ENCODE measurements at regions not wholly inside any gene's neighbourhood (a gene's known extent, or its start where the extent isn't known, plus 50 kb on each side); places are given as distances from the start of the nearest gene placed in this dataset.
"Not testable (repeated sequence)": the region's sequence is repeated elsewhere in the genome, so short reads cannot be mapped to it uniquely, and the experiment has no call there.

GRCh38 chr11:134984421-134984820, 572.4 kb upstream of the B3GAT1 start:
- DNase-seq (no peak), ATAC-seq (no peak)
- intact Hi-C loops (cut with DNase I, micrococcal nuclease), result no loop called here

DNA sequence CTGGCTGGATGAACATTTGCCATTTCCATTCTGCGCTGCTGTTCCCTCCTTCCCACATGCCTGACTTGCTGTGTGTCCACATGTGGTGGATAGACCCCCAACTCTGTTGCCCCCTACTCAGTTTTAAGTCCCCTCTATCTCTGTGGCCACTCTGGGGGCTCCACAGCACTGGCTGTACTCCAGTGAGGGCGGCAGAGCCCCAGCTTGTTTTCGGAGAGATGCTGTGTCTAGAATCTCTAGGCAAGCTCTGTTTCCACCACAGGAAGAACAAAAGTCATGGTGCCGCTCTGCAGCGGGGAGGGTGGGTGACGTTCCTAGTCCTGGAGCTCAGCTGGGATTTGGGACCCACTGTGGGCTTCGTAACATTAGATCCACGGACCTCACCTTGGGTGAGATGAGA, 570.4 kb upstream of the B3GAT1 start:
- ATAC-seq; DNase-seq; intact Hi-C loops (cut with DNase I, micrococcal nuclease): not testable (repeated sequence)

GRCh38 chr11:134981835-134982234, 569.8 kb upstream of the B3GAT1 start:
- ATAC-seq, result no peak
- DNase-seq, result no peak
- intact Hi-C loops (cut with DNase I, micrococcal nuclease), result no loop called here

DNA sequence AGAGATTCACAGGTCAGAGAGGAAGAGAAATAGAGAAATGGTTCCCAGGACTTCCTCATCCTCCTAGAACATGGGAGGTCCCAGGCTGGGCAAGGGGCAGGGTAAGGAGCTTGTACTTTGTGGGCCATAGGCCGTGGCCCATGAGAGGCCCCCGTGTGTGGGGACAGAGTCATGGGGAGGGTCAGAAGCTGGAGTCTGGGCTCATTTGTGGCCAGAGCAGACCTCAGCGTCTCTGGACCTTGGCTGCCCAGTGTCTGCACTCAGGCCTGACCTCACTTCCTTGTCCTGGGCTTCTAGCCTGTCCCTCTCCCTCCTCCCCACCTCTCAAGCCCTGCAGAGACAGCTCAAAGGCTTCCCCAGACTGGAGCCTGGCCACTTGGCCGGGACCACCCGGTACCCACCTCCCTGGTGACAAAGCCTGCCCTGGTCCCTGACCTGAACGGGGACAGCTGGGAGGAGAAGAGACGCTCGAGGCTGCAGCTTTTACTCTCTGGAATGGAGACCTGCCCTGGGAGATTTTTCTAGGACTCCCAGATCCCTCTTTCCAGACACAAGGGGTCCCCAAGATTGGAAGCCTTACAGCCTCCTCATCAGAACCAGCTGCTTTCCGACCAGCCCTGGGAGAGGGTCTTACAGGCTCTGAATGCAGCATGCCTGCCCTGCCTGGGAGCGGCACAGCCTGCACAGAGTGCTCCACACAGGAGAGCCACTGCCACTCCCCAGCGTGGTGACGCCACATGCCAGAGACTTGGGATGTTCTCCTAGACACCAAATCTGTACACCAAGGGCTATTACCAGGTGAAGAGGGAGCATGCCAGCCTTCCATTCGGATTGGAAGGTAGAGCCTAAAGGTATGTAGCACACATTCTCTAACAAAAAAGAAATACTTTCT, 569.0 kb upstream of the B3GAT1 start:
- ATAC-seq (no peak), DNase-seq (no peak)
- intact Hi-C loops (cut with DNase I, micrococcal nuclease), result no loop called here

DNA sequence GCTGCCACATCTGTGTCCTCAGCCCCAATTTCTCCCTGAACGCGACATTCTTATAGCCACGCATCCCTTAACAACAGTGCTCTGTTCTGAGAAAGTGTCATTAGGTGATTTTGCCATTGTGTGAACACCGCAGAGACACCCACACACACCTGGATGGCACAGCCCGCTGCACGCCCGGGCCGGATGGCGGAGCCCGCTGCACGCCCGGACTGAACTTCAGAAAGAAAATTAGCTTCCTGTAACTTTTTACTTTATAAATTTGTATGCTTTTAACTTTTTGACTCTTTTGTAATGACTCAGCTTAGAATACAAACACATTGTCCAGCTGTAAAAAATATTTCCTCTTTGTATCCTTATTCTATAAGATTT, 567.0 kb upstream of the B3GAT1 start:
- DNase-seq; ATAC-seq; intact Hi-C loops (cut with DNase I, micrococcal nuclease): not testable (repeated sequence)

DNA sequence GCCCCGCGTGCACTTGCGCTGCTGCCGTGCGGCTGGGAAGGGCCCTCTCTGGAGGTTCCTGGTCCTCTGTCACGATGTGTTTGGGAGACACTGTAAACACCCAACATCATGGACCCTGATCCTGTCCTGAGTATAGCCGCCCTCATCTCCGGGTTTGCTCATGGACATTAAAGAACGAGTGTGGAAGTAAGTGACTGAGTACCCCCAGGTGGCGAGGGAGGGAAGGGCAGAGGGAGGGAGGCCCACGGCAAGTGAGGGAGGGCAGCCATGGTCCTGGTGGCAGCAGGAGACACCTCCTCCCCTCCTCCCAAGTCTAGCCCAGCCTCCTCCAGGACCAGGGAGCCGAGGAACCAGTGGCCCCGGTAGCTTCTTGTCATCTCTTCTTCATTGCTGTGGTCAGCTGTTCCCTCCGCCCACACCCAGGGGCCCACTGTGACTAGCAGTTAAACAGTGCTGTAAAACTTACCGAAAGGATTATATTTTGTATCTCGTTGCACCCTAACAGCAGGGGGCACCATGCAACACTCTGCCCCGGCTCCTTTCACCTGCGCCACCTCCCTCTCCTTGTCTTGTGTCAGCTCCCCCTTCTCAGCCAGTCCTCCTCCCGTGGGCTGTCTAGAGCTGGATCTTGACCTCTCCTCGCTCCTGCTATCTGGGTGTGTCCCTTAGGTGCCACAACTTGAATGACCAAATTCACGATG, 566.5 kb upstream of the B3GAT1 start:
- intact Hi-C loops (cut with DNase I, micrococcal nuclease), result no loop called here
- peak; percentile 22 for ATAC-seq
- no peak for DNase-seq

GRCh38 chr11:134976551-134976950, 564.5 kb upstream of the B3GAT1 start:
- DNase-seq (no peak), ATAC-seq (peak; percentile 51)
- intact Hi-C loops (cut with DNase I, micrococcal nuclease), result no loop called here

DNA sequence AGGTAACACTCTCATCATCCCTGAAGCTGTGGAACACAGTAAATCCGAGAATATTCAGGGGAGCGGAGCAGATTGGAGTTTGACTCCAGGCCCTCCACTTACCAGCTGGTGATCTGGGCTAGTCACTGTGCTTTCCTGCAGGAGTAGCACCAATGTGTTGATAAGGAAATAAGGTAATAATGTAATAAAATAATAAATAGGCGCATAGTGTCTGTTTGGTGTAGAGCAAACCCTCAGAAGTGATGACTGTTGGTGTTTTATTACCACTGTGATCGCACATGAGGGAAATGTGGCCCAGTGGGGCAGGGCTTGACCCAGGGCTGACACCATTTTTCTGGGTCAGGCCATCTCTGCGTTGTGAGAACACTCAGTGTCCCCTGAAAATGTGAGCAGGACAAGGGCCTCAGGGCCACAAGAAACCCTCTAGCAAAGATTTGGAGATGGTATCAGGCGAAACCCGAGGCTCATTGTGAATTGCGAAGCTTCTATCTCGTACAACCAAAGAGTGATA, 563.9 kb upstream of the B3GAT1 start:
- peak; percentile 85 for ATAC-seq
- peak in 1 of 2 donors; percentile 22 for DNase-seq
- intact Hi-C loops (cut with DNase I, micrococcal nuclease), result no loop called here

GRCh38 chr11:134973801-134974200, 561.8 kb upstream of the B3GAT1 start:
- no peak for ATAC-seq
- intact Hi-C loops (cut with DNase I, micrococcal nuclease), result no loop called here

GRCh38 chr11:134971381-134971780, 559.3 kb upstream of the B3GAT1 start:
- DNase-seq, result no peak
- intact Hi-C loops (cut with DNase I, micrococcal nuclease), result no loop called here
- ATAC-seq, result no peak

More at GRCh38 chr11:134973801-134974200, 561.8 kb upstream of the B3GAT1 start:
- DNase-seq, result no peak

DNA sequence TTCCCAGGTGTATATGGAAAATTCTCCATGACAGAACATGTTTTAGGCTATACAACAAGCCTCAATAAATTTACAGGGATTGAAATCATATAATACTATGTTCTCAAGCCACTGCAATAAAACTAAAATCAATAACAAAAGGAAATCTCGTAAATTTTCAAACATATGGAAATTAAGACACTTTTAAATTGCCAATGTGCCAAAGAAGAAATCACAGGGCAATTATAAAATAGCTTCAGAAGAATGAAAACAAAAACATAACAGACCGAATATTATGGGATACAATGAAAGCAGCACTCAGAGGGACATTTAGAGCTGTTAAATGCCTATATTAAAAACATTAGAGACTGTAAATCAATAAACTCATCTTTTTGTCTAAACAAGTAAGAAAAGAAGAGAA, 555.7 kb upstream of the B3GAT1 start:
- intact Hi-C loops (cut with DNase I, micrococcal nuclease), result no loop called here

DNA sequence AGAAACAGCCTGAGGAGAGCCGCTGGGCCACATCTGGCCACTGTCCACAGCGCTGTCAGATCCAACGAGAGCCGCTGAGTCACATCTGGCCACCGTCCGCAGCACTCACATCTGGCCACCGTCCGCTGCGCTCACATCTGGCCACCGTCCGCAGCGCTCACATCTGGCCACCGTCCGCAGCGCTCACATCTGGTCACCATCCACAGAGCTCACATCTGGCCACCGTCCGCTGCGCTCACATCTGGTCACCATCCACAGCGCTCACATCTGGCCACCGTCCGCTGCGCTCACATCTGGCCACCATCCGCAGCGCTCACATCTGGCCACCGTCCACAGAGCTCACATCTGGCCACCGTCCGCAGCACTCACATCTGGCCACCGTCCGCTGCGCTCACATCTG, 549.3 kb upstream of the B3GAT1 start:
- ATAC-seq; DNase-seq; intact Hi-C loops (cut with DNase I, micrococcal nuclease): not testable (repeated sequence)

More for the DNA sequence above, 555.7 kb upstream of the B3GAT1 start:
- ATAC-seq (no peak), DNase-seq (no peak)

DNA sequence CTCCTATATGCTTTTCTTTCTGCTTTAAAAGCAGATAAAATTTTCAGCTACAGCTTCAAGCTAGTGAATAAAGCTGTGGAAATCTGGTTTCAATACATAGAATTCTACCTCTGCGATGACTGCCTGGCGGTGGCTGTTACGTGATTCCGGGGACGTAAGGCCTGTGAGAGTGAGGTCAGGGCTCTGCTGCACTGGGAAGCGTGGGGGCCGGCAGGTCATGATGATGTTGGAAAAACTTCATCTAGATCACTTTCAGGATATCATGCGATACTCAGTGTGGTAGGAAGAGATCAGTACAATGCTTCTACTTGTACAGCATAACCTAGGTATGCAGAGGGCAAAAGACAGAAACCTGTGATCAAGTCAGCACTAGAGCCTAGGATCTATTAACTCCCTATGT, 546.8 kb upstream of the B3GAT1 start:
- intact Hi-C loops (cut with DNase I, micrococcal nuclease), result no loop called here
- ATAC-seq (no peak), DNase-seq (no peak)

DNA sequence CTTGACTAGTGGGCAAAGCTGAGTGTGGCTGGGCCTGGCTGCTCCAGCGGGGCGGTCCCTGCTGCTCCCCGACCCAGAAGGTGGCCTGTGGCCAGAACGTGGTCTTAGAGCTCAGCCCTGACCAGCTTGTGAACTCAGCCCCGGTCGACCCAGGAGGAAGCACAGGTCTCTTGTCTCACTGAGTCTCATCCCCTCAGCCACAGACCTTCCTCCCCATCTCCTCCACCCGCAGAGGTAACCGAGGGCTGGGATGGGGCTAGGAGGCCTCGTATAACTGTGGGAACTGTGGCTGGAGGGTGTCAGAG, 546.2 kb upstream of the B3GAT1 start:
- ATAC-seq, result no peak
- DNase-seq, result no peak
- intact Hi-C loops (cut with DNase I, micrococcal nuclease), result no loop called here

- ATAC-seq, result no peak
- intact Hi-C loops (cut with DNase I, micrococcal nuclease), result no loop called here
Observed at GRCh38 chr11:134957540-134958335, 545.7 kb upstream of the B3GAT1 start.

DNA sequence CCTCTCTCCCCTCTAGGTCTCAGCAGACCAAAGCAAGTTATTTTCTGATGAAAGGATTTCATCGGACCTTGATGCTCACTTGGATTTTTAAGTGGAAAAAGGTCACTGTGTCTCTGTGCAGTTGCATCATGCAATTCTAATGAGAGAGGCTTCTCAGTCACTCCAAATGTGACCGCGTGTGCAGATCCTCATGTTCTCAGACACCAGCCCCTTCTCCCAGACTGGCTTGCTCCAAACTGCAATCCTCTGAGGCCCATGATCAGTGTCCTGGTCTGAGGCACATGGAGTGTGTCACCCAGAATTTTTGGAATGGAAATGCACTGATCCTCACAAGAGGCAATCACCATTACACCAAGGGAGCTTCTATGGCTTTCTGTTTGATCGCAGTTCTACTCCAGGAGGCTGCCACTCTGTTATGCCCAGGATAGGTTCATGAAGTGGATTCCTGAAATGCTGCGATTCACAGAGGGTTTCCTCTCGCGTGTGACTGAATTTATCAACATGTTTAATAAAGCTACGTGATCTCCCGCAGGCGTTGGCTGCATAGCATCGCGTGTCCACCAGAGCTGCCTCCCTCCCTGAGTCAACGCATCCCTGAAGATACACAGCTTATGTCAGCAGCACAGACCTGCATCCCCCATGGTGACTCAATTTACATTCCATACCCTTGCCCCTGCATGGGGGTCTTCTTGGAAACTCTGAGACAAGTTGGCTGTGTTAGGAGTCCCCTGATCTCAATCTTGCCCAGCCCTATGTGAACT, 544.6 kb upstream of the B3GAT1 start:
- DNase-seq, result no peak
- intact Hi-C loops (cut with DNase I, micrococcal nuclease), result no loop called here
- ATAC-seq, result no peak

More at GRCh38 chr11:134957540-134958335, 545.7 kb upstream of the B3GAT1 start:
- no peak for DNase-seq

- ATAC-seq; intact Hi-C loops (cut with DNase I, micrococcal nuclease); DNase-seq: not testable (repeated sequence)
Observed at GRCh38 chr11:134955970-134956369, 543.9 kb upstream of the B3GAT1 start.

GRCh38 chr11:134955281-134955680, 543.2 kb upstream of the B3GAT1 start:
- intact Hi-C loops (cut with DNase I, micrococcal nuclease), result no loop called here
- DNase-seq, result no peak
- ATAC-seq, result no peak

GRCh38 chr11:134954456-134954855, 542.4 kb upstream of the B3GAT1 start:
- DNase-seq; ATAC-seq; intact Hi-C loops (cut with DNase I, micrococcal nuclease): not testable (repeated sequence)
